H9 (cell line): ENCODE measurements at regions not wholly inside any gene's neighbourhood (a gene's known extent, or its start where the extent isn't known, plus 50 kb on each side); places are given as distances from the start of the nearest gene placed in this dataset.

Experiments used
- DNase-seq: peaks from one replicate; pipeline ENCODE4 v3.0.0-alpha.2; 2017
- H2AFZ ChIP-seq: one replicate; pipeline ENCODE4 v1.6.1; 2013; ENCODE audit warnings: mild to moderate bottlenecking, low read length, control low read depth, moderate library complexity
- H2AK5ac ChIP-seq: 2 replicates; pipeline ENCODE4 v1.6.1; 2013; ENCODE audit warnings: low read length, control low read depth, mixed read lengths; ENCODE audit not compliant: insufficient read length
- H2BK120ac ChIP-seq: one replicate; pipeline ENCODE4 v1.6.1; 2013; ENCODE audit warnings: low read depth, mild to moderate bottlenecking, low read length, control low read depth, inconsistent platforms; ENCODE audit not compliant: poor library complexity, severe bottlenecking
- H2BK12ac ChIP-seq: 2 replicates; pipeline ENCODE4 v1.6.1; 2013; ENCODE audit warnings: low read length, control low read depth, mixed read lengths, low read depth; ENCODE audit not compliant: insufficient read length
- H2BK15ac ChIP-seq: 2 replicates; pipeline ENCODE4 v1.6.1; 2013; ENCODE audit warnings: low read depth, low read length, control low read depth
- H2BK20ac ChIP-seq: one replicate; pipeline ENCODE4 v1.6.1; 2013; ENCODE audit warnings: low read depth, mild to moderate bottlenecking, low read length, control low read depth, inconsistent platforms; ENCODE audit not compliant: poor library complexity, severe bottlenecking
- H2BK5ac ChIP-seq: 2 replicates; pipeline ENCODE4 v1.6.1; 2013; ENCODE audit warnings: low read length, control low read depth, mixed read lengths; ENCODE audit not compliant: insufficient read length
- H3K14ac ChIP-seq: 2 replicates; pipeline ENCODE4 v1.6.1; 2013; ENCODE audit warnings: low read length, control low read depth; ENCODE audit not compliant: insufficient read depth
- H3K18ac ChIP-seq: 2 replicates; pipeline ENCODE4 v1.6.1; 2013; ENCODE audit warnings: low read depth, mild to moderate bottlenecking, mixed read lengths, low read length, control low read depth; ENCODE audit not compliant: insufficient read length
- H3K23ac ChIP-seq: 2 replicates; pipeline ENCODE4 v1.6.1; 2013; ENCODE audit warnings: low read length, control low read depth, mixed read lengths, low read depth; ENCODE audit not compliant: insufficient read length
- H3K23me2 ChIP-seq: 2 replicates; pipeline ENCODE4 v1.6.1; 2013; ENCODE audit warnings: low read depth, mild to moderate bottlenecking, mixed read lengths, low read length, control low read depth; ENCODE audit not compliant: insufficient read length, poor library complexity, severe bottlenecking
- H3K27ac ChIP-seq: 2 replicates; pipeline ENCODE4 v1.5.1; 2013; ENCODE audit warnings: low read length, control low read depth, mixed read lengths, low read depth; ENCODE audit not compliant: insufficient read length
- H3K27me3 ChIP-seq: 2 replicates; pipeline ENCODE4 v1.6.1; 2013; ENCODE audit warnings: low read length, control low read depth, inconsistent platforms; ENCODE audit not compliant: insufficient read depth
- H3K4ac ChIP-seq: 2 replicates; pipeline ENCODE4 v1.6.1; 2013; ENCODE audit warnings: low read depth, mild to moderate bottlenecking, control low read depth, inconsistent platforms, low read length, moderate library complexity
- H3K4me1 ChIP-seq: 2 replicates; pipeline ENCODE4 v1.6.1; 2013; ENCODE audit warnings: low read length, control low read depth, inconsistent platforms; ENCODE audit not compliant: insufficient read depth
- H3K4me2 ChIP-seq: 2 replicates; pipeline ENCODE4 v1.6.1; 2013; ENCODE audit warnings: low read length, control low read depth, mixed read lengths; ENCODE audit not compliant: insufficient read length, insufficient read depth
- H3K56ac ChIP-seq: 2 replicates; pipeline ENCODE4 v1.6.1; 2013; ENCODE audit warnings: low read depth, mild to moderate bottlenecking, mixed read lengths, low read length, control low read depth; ENCODE audit not compliant: insufficient read length
- H3K79me1 ChIP-seq: 2 replicates; pipeline ENCODE4 v1.6.1; 2013; ENCODE audit warnings: low read depth, mild to moderate bottlenecking, moderate library complexity, low read length, control low read depth, inconsistent platforms; ENCODE audit not compliant: insufficient read depth, poor library complexity, severe bottlenecking
- H3K79me2 ChIP-seq: 2 replicates; pipeline ENCODE4 v1.6.1; 2013; ENCODE audit warnings: low read length, control low read depth, inconsistent platforms; ENCODE audit not compliant: insufficient read depth
- H3K9ac ChIP-seq: 2 replicates; pipeline ENCODE4 v1.6.1; 2013; ENCODE audit warnings: low read length, control low read depth, mixed read lengths; ENCODE audit not compliant: insufficient read length; ENCODE audit errors: extremely low read depth
- H3K9me3 ChIP-seq: one replicate; pipeline ENCODE4 v1.6.1; 2013; ENCODE audit warnings: low read depth, low read length, inconsistent platforms; ENCODE audit not compliant: control insufficient read depth
- H3T11ph ChIP-seq: one replicate; pipeline ENCODE4 v1.6.1; 2013; ENCODE audit warnings: mild to moderate bottlenecking, low read length, control low read depth, inconsistent platforms
- H4K20me1 ChIP-seq: one replicate; pipeline ENCODE4 v1.6.1; 2013; ENCODE audit not compliant: control insufficient read depth, insufficient read length, insufficient read depth
- H4K5ac ChIP-seq: 2 replicates; pipeline ENCODE4 v1.6.1; 2013; ENCODE audit warnings: low read depth, mild to moderate bottlenecking, mixed read lengths, low read length, control low read depth; ENCODE audit not compliant: insufficient read length
- H4K8ac ChIP-seq: replicated peaks from 2 replicates; pipeline ENCODE4 v1.6.1; 2013; ENCODE audit warnings: low read length, control low read depth, mixed read lengths, low read depth; ENCODE audit not compliant: insufficient read length
- H4K91ac ChIP-seq: 2 replicates; pipeline ENCODE4 v1.6.1; 2013; ENCODE audit warnings: low read depth, mild to moderate bottlenecking, moderate library complexity, mixed read lengths, low read length, control low read depth; ENCODE audit not compliant: insufficient read length
- H3K27ac Mint-ChIP-seq, 3 experiments: 2 replicates in 2 of 3; 3 replicates in 1 of 3; pipeline ENCODE4 v1.8.0; 2020 to 2021; ENCODE audit warnings: mixed read lengths in 3 of 3, mild to moderate bottlenecking in 1 of 3, moderate library complexity in 1 of 3
- H3K27me3 Mint-ChIP-seq: 2 replicates; pipeline ENCODE4 v1.8.0; 2021; ENCODE audit warnings: low read depth, mild to moderate bottlenecking, moderate library complexity, mixed read lengths
- H3K36me3 Mint-ChIP-seq, 3 experiments: 2 replicates in 2 of 3; 3 replicates in 1 of 3; pipeline ENCODE4 v1.8.0; 2020 to 2021; ENCODE audit warnings: low read depth in 3 of 3, mixed read lengths in 3 of 3; ENCODE audit not compliant: insufficient read depth in 1 of 3
- H3K4me1 Mint-ChIP-seq, 2 experiments: 2 replicates each; pipeline ENCODE4 v1.8.0; 2020; ENCODE audit warnings: mixed read lengths in 2 of 2
- H3K4me3 Mint-ChIP-seq, 2 experiments: 2 replicates in 1 of 2; 3 replicates in 1 of 2; pipeline ENCODE4 v1.8.0; 2020 to 2021; ENCODE audit warnings: mild to moderate bottlenecking in 2 of 2, mixed read lengths in 2 of 2, moderate library complexity in 1 of 2
- H3K9me3 Mint-ChIP-seq, 2 experiments: 2 replicates in 1 of 2; 3 replicates in 1 of 2; pipeline ENCODE4 v1.8.0; 2020; ENCODE audit warnings: mild to moderate bottlenecking in 2 of 2, mixed read lengths in 2 of 2, moderate library complexity in 1 of 2
- WGBS: extraction: QIAGEN DNeasy Blood & Tissue Kit; methylation state at CpG from one replicate; pipeline ENCODE4 v1.1.7; 2013; ENCODE audit warnings: missing lambda C conversion rate, low lambda C conversion rate, mixed read lengths; ENCODE audit not compliant: insufficient read length; ENCODE audit errors: extremely low coverage; 5-methylcytosine and 5-hydroxymethylcytosine counted together
- TF ChIP-seq, protein P1 (sequence below): fragments of 200-600 bp; sonication (generic); conservative IDR thresholded peaks from 3 replicates; pipeline ENCODE4 v1.8.0; 2021; ENCODE audit warnings: antibody characterized with exemption, mild to moderate bottlenecking

GRCh38 chrX:6852121-6852520 lies 295.4 kb upstream of the STS start:
- Histone ChIP-seq H3K27me3 (no peaks in the 10 kb centered on the region), H3K4me1 (peaks cover 4% of the 10 kb centered on the region; the same call in 1 of the 2 replicates), H2BK120ac (no peak overlapping the region), H3K79me2 (no peaks in the 10 kb centered on the region), H3K18ac (no peak overlapping the region), H3T11ph (no peak overlapping the region), H2AFZ (no peak overlapping the region), H3K56ac (no peak overlapping the region), H4K5ac (no peak overlapping the region), H4K91ac (no peak overlapping the region), H3K4me2 (no peak overlapping the region), H3K27ac (no peak overlapping the region), H3K79me1 (no peaks in the 10 kb centered on the region), H3K23ac (no peak overlapping the region), H3K9me3 (peaks cover 22% of the 10 kb centered on the region), H3K14ac (no peak overlapping the region), H2BK20ac (no peak overlapping the region), H2AK5ac (no peak overlapping the region), H3K4ac (no peak overlapping the region), H4K8ac (no peak overlapping the region), H4K20me1 (no peaks in the 10 kb centered on the region), H2BK15ac (no peak overlapping the region), H2BK12ac (no peak overlapping the region), H2BK5ac (no peak overlapping the region), H3K23me2 (no peaks in the 10 kb centered on the region), H3K9ac (no peak overlapping the region)
- Mint-ChIP-seq H3K9me3 (peaks cover 33 to 37% of the 10 kb centered on the region in 2 experiments), H3K36me3 (peaks cover 47 to 59% (median 49%) of the 10 kb centered on the region in 3 experiments), H3K4me3 (no peak overlapping the region), H3K4me1 (peaks cover 46 to 59% of the 10 kb centered on the region in 2 experiments), H3K27me3 (no peaks in the 10 kb centered on the region), H3K27ac (no peak overlapping the region)
- no CpG with 5 or more reads among the region's 1 CpG for WGBS
- DNase-seq = no peak
- TF ChIP-seq, protein P1, sequence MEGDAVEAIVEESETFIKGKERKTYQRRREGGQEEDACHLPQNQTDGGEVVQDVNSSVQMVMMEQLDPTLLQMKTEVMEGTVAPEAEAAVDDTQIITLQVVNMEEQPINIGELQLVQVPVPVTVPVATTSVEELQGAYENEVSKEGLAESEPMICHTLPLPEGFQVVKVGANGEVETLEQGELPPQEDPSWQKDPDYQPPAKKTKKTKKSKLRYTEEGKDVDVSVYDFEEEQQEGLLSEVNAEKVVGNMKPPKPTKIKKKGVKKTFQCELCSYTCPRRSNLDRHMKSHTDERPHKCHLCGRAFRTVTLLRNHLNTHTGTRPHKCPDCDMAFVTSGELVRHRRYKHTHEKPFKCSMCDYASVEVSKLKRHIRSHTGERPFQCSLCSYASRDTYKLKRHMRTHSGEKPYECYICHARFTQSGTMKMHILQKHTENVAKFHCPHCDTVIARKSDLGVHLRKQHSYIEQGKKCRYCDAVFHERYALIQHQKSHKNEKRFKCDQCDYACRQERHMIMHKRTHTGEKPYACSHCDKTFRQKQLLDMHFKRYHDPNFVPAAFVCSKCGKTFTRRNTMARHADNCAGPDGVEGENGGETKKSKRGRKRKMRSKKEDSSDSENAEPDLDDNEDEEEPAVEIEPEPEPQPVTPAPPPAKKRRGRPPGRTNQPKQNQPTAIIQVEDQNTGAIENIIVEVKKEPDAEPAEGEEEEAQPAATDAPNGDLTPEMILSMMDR = no peak
